ENCODE measurements at regions not wholly inside any gene's neighbourhood (a gene's known extent, or its start where the extent isn't known, plus 50 kb on each side); places are given as distances from the start of the nearest gene placed in this dataset.

DNA sequence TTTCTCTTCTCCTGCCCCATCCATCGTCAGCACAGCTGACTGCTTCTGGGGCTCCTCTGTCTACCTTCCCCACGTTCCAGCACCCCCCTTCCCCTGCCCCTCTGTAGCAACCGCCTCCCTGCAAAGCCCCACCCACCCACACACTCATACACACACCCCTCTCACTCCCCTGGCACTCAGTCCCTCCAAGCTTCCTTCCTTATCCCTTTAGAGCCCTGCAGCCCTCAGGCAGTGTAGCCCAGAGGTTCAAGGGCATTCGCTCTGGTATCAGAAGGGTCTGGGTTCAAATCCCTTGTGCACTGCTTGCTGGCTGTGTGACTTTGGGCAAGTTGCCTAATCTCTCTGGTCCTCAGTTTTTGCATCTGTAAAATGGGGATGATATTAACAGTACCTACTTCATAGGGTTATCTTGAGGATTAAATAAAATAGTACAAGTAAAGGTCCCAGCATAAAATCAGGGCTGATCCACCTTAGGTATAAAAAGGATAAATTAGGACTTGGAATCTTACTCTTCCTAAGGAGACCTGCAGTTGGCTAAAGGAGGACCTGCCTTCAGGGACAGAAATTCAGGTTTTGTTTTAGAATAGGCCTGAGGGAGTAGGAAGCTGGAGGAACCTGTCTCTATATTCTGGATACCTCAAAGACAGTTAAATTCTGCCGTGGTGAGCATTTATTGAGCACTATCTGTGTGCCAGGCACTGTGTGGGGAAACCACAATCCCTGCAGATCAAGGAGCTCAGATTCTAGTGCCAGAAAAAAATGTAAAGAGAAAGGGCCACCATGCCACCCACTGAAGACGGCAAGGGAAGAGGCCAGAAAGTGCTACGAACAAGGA is 94.1 kb downstream of the SNX5 start:
- TF ChIP-seq, protein P1, sequence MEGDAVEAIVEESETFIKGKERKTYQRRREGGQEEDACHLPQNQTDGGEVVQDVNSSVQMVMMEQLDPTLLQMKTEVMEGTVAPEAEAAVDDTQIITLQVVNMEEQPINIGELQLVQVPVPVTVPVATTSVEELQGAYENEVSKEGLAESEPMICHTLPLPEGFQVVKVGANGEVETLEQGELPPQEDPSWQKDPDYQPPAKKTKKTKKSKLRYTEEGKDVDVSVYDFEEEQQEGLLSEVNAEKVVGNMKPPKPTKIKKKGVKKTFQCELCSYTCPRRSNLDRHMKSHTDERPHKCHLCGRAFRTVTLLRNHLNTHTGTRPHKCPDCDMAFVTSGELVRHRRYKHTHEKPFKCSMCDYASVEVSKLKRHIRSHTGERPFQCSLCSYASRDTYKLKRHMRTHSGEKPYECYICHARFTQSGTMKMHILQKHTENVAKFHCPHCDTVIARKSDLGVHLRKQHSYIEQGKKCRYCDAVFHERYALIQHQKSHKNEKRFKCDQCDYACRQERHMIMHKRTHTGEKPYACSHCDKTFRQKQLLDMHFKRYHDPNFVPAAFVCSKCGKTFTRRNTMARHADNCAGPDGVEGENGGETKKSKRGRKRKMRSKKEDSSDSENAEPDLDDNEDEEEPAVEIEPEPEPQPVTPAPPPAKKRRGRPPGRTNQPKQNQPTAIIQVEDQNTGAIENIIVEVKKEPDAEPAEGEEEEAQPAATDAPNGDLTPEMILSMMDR (IDR thresholded peaks at IDR 0.05), result no peak
- no peak for TF ChIP-seq ZFX (IDR thresholded peaks at IDR 0.05; ENCODE audit: borderline replicate concordance)

Data from 22Rv1 (cell line).